ENCODE measurements at regions not wholly inside any gene's neighbourhood (a gene's known extent, or its start where the extent isn't known, plus 50 kb on each side); places are given as distances from the start of the nearest gene placed in this dataset.

- no peak for TF ChIP-seq CTCF (IDR thresholded peaks at IDR 0.05)
- no peak for TF ChIP-seq POLR2A (IDR thresholded peaks at IDR 0.05)
- DNase-seq (no peak), ATAC-seq (no peak)
- 47% methylated on average over 8 of the region's 9 CpGs for WGBS (ENCODE audit: insufficient coverage, low coverage, low lambda C conversion rate, missing lambda C conversion rate)
- intact Hi-C loops (cut with DNase I) = no loop called here
- H3K27me3 ChIP-seq = no peaks in the 10 kb centered on the region
- no peak overlapping the region for H3K4me3 ChIP-seq
- no peaks in the 10 kb centered on the region for H3K36me3 ChIP-seq
- H3K4me1 ChIP-seq = no peaks in the 10 kb centered on the region
- no peaks in the 10 kb centered on the region for H3K9me3 ChIP-seq
- no peak overlapping the region for H3K27ac ChIP-seq
Observed at GRCh38 chr10:130432850-130433249, 296.7 kb downstream of the GLRX3 start.

GRCh38 chr10:130434446-130435385, 298.5 kb downstream of the GLRX3 start:
- intact Hi-C loops (cut with DNase I) = no loop called here
- WGBS (ENCODE audit: insufficient coverage, low coverage, low lambda C conversion rate, missing lambda C conversion rate) = 43% methylated on average over 8 of the region's 14 CpGs
- no peaks in the 10 kb centered on the region for H3K9me3 ChIP-seq
- no peak for TF ChIP-seq CTCF (IDR thresholded peaks at IDR 0.05)
- no peak for TF ChIP-seq POLR2A (IDR thresholded peaks at IDR 0.05)
- DNase-seq (no peak), ATAC-seq (no peak)
- no peaks in the 10 kb centered on the region for H3K36me3 ChIP-seq
- H3K27me3 ChIP-seq = no peaks in the 10 kb centered on the region
- H3K27ac ChIP-seq = no peak overlapping the region
- H3K4me1 ChIP-seq = no peaks in the 10 kb centered on the region
- no peak overlapping the region for H3K4me3 ChIP-seq

GRCh38 chr10:130435961-130436360, 299.8 kb downstream of the GLRX3 start:
- no peak overlapping the region for H3K27ac ChIP-seq
- WGBS (ENCODE audit: insufficient coverage, low coverage, low lambda C conversion rate, missing lambda C conversion rate) = 84% methylated on average over 3 of the region's 3 CpGs
- no peaks in the 10 kb centered on the region for H3K36me3 ChIP-seq
- no peaks in the 10 kb centered on the region for H3K9me3 ChIP-seq
- H3K27me3 ChIP-seq = peaks cover 0 to 5% of the 10 kb centered on the region in 2 donors
- intact Hi-C loops (cut with DNase I) = no loop called here
- H3K4me3 ChIP-seq = no peak overlapping the region
- H3K4me1 ChIP-seq = no peaks in the 10 kb centered on the region
- ATAC-seq = no peak
- TF ChIP-seq POLR2A (IDR thresholded peaks at IDR 0.05) = no peak
- no peak for TF ChIP-seq CTCF (IDR thresholded peaks at IDR 0.05)
- DNase-seq = no peak

- no peaks in the 10 kb centered on the region for H3K36me3 ChIP-seq
- no peak for DNase-seq
- 83% methylated on average over 2 of the region's 7 CpGs for WGBS (ENCODE audit: insufficient coverage, low coverage, low lambda C conversion rate, missing lambda C conversion rate)
- no peaks in the 10 kb centered on the region for H3K4me1 ChIP-seq
- H3K27me3 ChIP-seq = peaks cover 0 to 5% of the 10 kb centered on the region in 2 donors
- no peak for ATAC-seq
- intact Hi-C loops (cut with DNase I) = no loop called here
- no peak for TF ChIP-seq POLR2A (IDR thresholded peaks at IDR 0.05)
- no peak for TF ChIP-seq CTCF (IDR thresholded peaks at IDR 0.05)
- H3K27ac ChIP-seq = no peak overlapping the region
- H3K4me3 ChIP-seq = no peak overlapping the region
- H3K9me3 ChIP-seq = no peaks in the 10 kb centered on the region
Observed at GRCh38 chr10:130438861-130439260, 302.7 kb downstream of the GLRX3 start.

All from right lobe of liver (tissue), 6 donors.